GM23338 (cell line): ENCODE measurements at regions not wholly inside any gene's neighbourhood (a gene's known extent, or its start where the extent isn't known, plus 50 kb on each side); places are given as distances from the start of the nearest gene placed in this dataset.
A peak's percentile ranks its signal among the peaks of the same experiment; 100 is the strongest.

Source experiments
- ATAC-seq: fragments of 200-7000 bp; cut with Tn5 transposase; 3 replicates; pipeline ENCODE4 v1.9.1; 2020
- DNase-seq: peaks from one replicate; pipeline ENCODE4 v3.0.0-alpha.2; 2015; ENCODE audit warnings: low spot score
- H2AFZ ChIP-seq: fragments of 200-600 bp; sonication (generic); 2 replicates; pipeline ENCODE4 v1.8.0; 2016; ENCODE audit warnings: antibody characterized with exemption, mild to moderate bottlenecking, moderate library complexity
- H3F3A ChIP-seq: fragments of 200-600 bp; sonication (generic); replicated peaks from 2 replicates; pipeline ENCODE4 v1.8.0; 2017; ENCODE audit warnings: antibody characterized with exemption, mixed run types, low read depth
- H3K27ac ChIP-seq: fragments of 200-600 bp; sonication (generic); 2 replicates; pipeline ENCODE4 v1.6.1; 2016; ENCODE audit warnings: low read depth
- H3K27me3 ChIP-seq: fragments of 200-600 bp; sonication (generic); 2 replicates; pipeline ENCODE4 v1.8.0; 2016; ENCODE audit warnings: mild to moderate bottlenecking, mixed run types, moderate library complexity; ENCODE audit not compliant: insufficient read depth
- H3K36me3 ChIP-seq: fragments of 200-600 bp; sonication (generic); 2 replicates; pipeline ENCODE4 v1.8.0; 2016; ENCODE audit warnings: mild to moderate bottlenecking; ENCODE audit not compliant: insufficient read depth
- H3K4me1 ChIP-seq: fragments of 200-600 bp; sonication (generic); 2 replicates; pipeline ENCODE4 v1.8.0; 2016; ENCODE audit warnings: mild to moderate bottlenecking, moderate library complexity; ENCODE audit not compliant: insufficient read depth
- H3K4me2 ChIP-seq: fragments of 200-600 bp; sonication (generic); 2 replicates; pipeline ENCODE4 v1.7.1; 2017; ENCODE audit warnings: mixed run types
- H3K4me3 ChIP-seq: fragments of 200-600 bp; sonication (generic); 2 replicates; pipeline ENCODE4 v1.6.1; 2016; ENCODE audit warnings: mixed run types
- H3K79me2 ChIP-seq: fragments of 200-600 bp; sonication (generic); replicated peaks from 2 replicates; pipeline ENCODE4 v1.8.0; 2017; ENCODE audit warnings: mild to moderate bottlenecking; ENCODE audit not compliant: insufficient read depth
- H3K9me2 ChIP-seq: fragments of 200-600 bp; sonication (generic); 2 replicates; pipeline ENCODE4 v1.8.0; 2017; ENCODE audit not compliant: insufficient read depth
- H4K20me1 ChIP-seq: fragments of 200-600 bp; sonication (generic); replicated peaks from 2 replicates; pipeline ENCODE4 v1.8.0; 2017; ENCODE audit warnings: mild to moderate bottlenecking; ENCODE audit not compliant: insufficient read depth
- H3K27ac Mint-ChIP-seq: 2 replicates; pipeline ENCODE4 v1.8.0; 2020; ENCODE audit warnings: inconsistent platforms, mild to moderate bottlenecking, moderate library complexity, mixed read lengths
- H3K27me3 Mint-ChIP-seq: 3 replicates; pipeline ENCODE4 v1.8.0; 2022; ENCODE audit warnings: low read depth, mild to moderate bottlenecking, moderate library complexity, mixed read lengths, inconsistent platforms; ENCODE audit not compliant: insufficient read depth, poor library complexity
- H3K36me3 Mint-ChIP-seq: 3 replicates; pipeline ENCODE4 v1.8.0; 2021; ENCODE audit warnings: low read depth, mild to moderate bottlenecking, inconsistent platforms, moderate library complexity, mixed read lengths
- H3K4me1 Mint-ChIP-seq: 3 replicates; pipeline ENCODE4 v1.8.0; 2020; ENCODE audit warnings: mild to moderate bottlenecking, inconsistent platforms, mixed read lengths
- H3K4me3 Mint-ChIP-seq: 3 replicates; pipeline ENCODE4 v1.8.0; 2021; ENCODE audit warnings: moderate library complexity, mild to moderate bottlenecking, inconsistent platforms, mixed read lengths
- H3K9me3 Mint-ChIP-seq: 3 replicates; pipeline ENCODE4 v1.8.0; 2020; ENCODE audit warnings: moderate library complexity, mild to moderate bottlenecking, inconsistent platforms, mixed read lengths
- EZH2phosphoT487 ChIP-seq: fragments of 200-600 bp; sonication (generic); IDR thresholded peaks from one replicate; pipeline ENCODE4 v1.8.1; 2018; ENCODE audit warnings: antibody characterized with exemption; ENCODE audit not compliant: unreplicated experiment
- JUNB ChIP-seq: IDR thresholded peaks from one replicate; pipeline ENCODE4 v1.6.1; 2016; ENCODE audit warnings: antibody characterized with exemption; ENCODE audit not compliant: unreplicated experiment
- NANOG ChIP-seq: IDR thresholded peaks from 2 replicates; pipeline ENCODE4 v1.6.1; 2016; ENCODE audit warnings: antibody characterized with exemption, borderline replicate concordance
- POLR2AphosphoS5 ChIP-seq: IDR thresholded peaks from 2 replicates; pipeline ENCODE4 v1.6.1; 2016; ENCODE audit warnings: antibody characterized with exemption, low read depth
- ZNF114 ChIP-seq: fragments of 250-450 bp; sonication (Bioruptor Pico); IDR thresholded peaks from 2 replicates; pipeline ENCODE4 v1.5.0; 2020; ENCODE audit warnings: mild to moderate bottlenecking, moderate library complexity
- ZNF331 ChIP-seq: fragments of 250-450 bp; sonication (Bioruptor Pico); IDR thresholded peaks from 2 replicates; pipeline ENCODE4 v1.5.0; 2020; ENCODE audit warnings: low read depth, mild to moderate bottlenecking, moderate library complexity
- TF ChIP-seq, protein P1 (sequence below): fragments of 250-450 bp; sonication (Bioruptor Pico); IDR thresholded peaks from 2 replicates; pipeline ENCODE4 v1.5.0; 2020; ENCODE audit warnings: mild to moderate bottlenecking, moderate library complexity

DNA sequence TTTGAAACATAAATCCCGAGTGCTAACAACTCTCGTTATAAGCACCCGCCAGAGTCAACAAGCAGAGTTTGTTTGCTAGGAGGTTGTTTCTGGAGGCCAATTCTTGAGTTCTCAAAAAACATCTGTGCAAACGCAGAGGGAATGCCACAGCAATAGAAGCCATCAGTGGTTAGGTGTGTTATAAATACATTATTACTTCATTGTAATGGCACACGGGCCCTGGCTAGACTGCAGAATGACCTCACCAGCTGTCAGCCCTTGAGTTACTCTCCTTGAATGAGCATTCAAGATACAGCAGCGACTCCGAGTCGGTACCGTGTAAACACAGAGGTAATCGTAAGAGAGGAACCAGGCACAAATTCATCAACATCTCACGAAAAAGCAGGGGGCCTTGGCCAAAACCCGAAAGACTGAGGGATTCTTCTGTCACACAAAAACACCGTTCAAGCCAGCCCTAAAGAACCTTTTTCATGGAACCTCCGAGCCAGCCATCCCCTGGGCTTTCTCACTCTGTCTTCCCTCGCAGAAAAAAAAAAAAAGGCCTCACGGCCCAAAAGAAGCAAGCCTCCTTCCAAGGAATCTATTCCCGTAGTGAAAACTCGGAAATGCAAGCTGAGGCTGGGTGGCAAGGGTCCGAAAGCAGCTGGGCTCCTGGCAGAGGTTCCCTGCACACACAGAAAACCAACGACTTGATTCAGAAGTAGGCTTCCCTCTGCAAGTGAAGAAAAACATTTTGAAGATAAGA lies 133.7 kb upstream of the MEIS1 start:
- H3K4me2 ChIP-seq, result no peak overlapping the region
- no peaks in the 10 kb centered on the region for H3K36me3 Mint-ChIP-seq
- no peaks in the 10 kb centered on the region for H3K36me3 ChIP-seq
- no peak for DNase-seq
- H3K9me3 Mint-ChIP-seq, result no peaks in the 10 kb centered on the region
- ATAC-seq, result no peak
- H3K4me3 ChIP-seq, result no peak overlapping the region
- TF ChIP-seq ZNF114 (CRISPR knock-in tag) (no peak), POLR2AphosphoS5 (no peak), ZNF331 (CRISPR knock-in tag) (no peak), JUNB (no peak), EZH2phosphoT487 (no peak), NANOG (no peak)
- TF ChIP-seq, protein P1, sequence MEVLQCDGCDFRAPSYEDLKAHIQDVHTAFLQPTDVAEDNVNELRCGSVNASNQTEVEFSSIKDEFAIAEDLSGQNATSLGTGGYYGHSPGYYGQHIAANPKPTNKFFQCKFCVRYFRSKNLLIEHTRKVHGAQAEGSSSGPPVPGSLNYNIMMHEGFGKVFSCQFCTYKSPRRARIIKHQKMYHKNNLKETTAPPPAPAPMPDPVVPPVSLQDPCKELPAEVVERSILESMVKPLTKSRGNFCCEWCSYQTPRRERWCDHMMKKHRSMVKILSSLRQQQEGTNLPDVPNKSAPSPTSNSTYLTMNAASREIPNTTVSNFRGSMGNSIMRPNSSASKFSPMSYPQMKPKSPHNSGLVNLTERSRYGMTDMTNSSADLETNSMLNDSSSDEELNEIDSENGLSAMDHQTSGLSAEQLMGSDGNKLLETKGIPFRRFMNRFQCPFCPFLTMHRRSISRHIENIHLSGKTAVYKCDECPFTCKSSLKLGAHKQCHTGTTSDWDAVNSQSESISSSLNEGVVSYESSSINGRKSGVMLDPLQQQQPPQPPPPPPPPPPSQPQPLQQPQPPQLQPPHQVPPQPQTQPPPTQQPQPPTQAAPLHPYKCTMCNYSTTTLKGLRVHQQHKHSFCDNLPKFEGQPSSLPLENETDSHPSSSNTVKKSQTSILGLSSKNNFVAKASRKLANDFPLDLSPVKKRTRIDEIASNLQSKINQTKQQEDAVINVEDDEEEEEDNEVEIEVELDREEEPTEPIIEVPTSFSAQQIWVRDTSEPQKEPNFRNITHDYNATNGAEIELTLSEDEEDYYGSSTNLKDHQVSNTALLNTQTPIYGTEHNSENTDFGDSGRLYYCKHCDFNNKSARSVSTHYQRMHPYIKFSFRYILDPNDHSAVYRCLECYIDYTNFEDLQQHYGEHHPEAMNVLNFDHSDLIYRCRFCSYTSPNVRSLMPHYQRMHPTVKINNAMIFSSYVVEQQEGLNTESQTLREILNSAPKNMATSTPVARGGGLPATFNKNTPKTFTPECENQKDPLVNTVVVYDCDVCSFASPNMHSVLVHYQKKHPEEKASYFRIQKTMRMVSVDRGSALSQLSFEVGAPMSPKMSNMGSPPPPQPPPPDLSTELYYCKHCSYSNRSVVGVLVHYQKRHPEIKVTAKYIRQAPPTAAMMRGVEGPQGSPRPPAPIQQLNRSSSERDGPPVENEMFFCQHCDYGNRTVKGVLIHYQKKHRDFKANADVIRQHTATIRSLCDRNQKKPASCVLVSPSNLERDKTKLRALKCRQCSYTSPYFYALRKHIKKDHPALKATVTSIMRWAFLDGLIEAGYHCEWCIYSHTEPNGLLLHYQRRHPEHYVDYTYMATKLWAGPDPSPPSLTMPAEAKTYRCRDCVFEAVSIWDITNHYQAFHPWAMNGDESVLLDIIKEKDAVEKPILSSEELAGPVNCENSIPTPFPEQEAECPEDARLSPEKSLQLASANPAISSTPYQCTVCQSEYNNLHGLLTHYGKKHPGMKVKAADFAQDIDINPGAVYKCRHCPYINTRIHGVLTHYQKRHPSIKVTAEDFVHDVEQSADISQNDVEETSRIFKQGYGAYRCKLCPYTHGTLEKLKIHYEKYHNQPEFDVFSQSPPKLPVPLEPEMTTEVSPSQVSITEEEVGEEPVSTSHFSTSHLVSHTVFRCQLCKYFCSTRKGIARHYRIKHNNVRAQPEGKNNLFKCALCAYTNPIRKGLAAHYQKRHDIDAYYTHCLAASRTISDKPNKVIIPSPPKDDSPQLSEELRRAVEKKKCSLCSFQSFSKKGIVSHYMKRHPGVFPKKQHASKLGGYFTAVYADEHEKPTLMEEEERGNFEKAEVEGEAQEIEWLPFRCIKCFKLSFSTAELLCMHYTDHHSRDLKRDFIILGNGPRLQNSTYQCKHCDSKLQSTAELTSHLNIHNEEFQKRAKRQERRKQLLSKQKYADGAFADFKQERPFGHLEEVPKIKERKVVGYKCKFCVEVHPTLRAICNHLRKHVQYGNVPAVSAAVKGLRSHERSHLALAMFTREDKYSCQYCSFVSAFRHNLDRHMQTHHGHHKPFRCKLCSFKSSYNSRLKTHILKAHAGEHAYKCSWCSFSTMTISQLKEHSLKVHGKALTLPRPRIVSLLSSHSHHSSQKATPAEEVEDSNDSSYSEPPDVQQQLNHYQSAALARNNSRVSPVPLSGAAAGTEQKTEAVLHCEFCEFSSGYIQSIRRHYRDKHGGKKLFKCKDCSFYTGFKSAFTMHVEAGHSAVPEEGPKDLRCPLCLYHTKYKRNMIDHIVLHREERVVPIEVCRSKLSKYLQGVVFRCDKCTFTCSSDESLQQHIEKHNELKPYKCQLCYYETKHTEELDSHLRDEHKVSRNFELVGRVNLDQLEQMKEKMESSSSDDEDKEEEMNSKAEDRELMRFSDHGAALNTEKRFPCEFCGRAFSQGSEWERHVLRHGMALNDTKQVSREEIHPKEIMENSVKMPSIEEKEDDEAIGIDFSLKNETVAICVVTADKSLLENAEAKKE, result no peak
- no peak overlapping the region for H3K4me3 Mint-ChIP-seq
- H3F3A ChIP-seq, result 0 out of 2 replicates have a peak, but pooled peaks cover 2% of the 10 kb centered on the region
- no peaks in the 10 kb centered on the region for H3K4me1 ChIP-seq
- peaks cover 7% of the 10 kb centered on the region; the same call in 1 of the 2 replicates for H3K9me2 ChIP-seq
- no peak overlapping the region; the same call in 1 of the 2 replicates for H3K27ac Mint-ChIP-seq
- H3K27ac ChIP-seq, result peak overlapping the region; percentile 59; the same call in 1 of the 2 replicates
- no peaks in the 10 kb centered on the region for H4K20me1 ChIP-seq
- H3K27me3 ChIP-seq, result no peaks in the 10 kb centered on the region
- peak overlapping the region; percentile 69; the same call in 1 of the 2 replicates for H2AFZ ChIP-seq
- H3K27me3 Mint-ChIP-seq, result no peaks in the 10 kb centered on the region
- H3K4me1 Mint-ChIP-seq, result peaks cover 4% of the 10 kb centered on the region; the same call in 1 of the 3 replicates
- H3K79me2 ChIP-seq, result no peaks in the 10 kb centered on the region
